ENCODE measurements at regions not wholly inside any gene's neighbourhood (a gene's known extent, or its start where the extent isn't known, plus 50 kb on each side); places are given as distances from the start of the nearest gene placed in this dataset.

GRCh38 chr14:53570411-53571387, 385.9 kb downstream of the BMP4 start:
- no peak for TF ChIP-seq REST (IDR thresholded peaks at IDR 0.05)
- TF ChIP-seq, protein P1, sequence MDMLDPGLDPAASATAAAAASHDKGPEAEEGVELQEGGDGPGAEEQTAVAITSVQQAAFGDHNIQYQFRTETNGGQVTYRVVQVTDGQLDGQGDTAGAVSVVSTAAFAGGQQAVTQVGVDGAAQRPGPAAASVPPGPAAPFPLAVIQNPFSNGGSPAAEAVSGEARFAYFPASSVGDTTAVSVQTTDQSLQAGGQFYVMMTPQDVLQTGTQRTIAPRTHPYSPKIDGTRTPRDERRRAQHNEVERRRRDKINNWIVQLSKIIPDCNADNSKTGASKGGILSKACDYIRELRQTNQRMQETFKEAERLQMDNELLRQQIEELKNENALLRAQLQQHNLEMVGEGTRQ (IDR thresholded peaks at IDR 0.05), result no peak
- TF ChIP-seq POLR2A (IDR thresholded peaks at IDR 0.05; ENCODE audit: low read length), result no peak
- no peak for TF ChIP-seq CTCF (IDR thresholded peaks at IDR 0.05)
- TF ChIP-seq KDM1A (IDR thresholded peaks at IDR 0.05; ENCODE audit: low read depth), result no peak
- TF ChIP-seq RNF2 (IDR thresholded peaks at IDR 0.05; ENCODE audit: borderline replicate concordance, low read depth), result no peak
- TF ChIP-seq BHLHE40 (IDR thresholded peaks at IDR 0.05; ENCODE audit: low read depth, low read length), result no peak
- TF ChIP-seq CBX8 (IDR thresholded peaks at IDR 0.05), result no peak
- no peak for TF ChIP-seq CEBPB (IDR thresholded peaks at IDR 0.05)
- no peak for TF ChIP-seq PHF8 (IDR thresholded peaks at IDR 0.05; ENCODE audit: borderline replicate concordance, low read depth)
- no peak for TF ChIP-seq RAD21 (conservative IDR thresholded peaks at IDR 0.05 in 1 of 2, IDR thresholded peaks at IDR 0.05 in 1 of 2)
- TF ChIP-seq SREBF2 (IDR thresholded peaks at IDR 0.05), result no peak

Measured in A549 (cell line).